ENCODE measurements at regions not wholly inside any gene's neighbourhood (a gene's known extent, or its start where the extent isn't known, plus 50 kb on each side); places are given as distances from the start of the nearest gene placed in this dataset.

GRCh38 chr2:147558620-147559019 lies 286.2 kb upstream of the ACVR2A start:
- no peaks in the 10 kb centered on the region for H4K20me1 ChIP-seq (ENCODE audit: insufficient read depth)
- H3K4me3 ChIP-seq, result no peak overlapping the region
- TF ChIP-seq EZH2 (IDR thresholded peaks at IDR 0.05; ENCODE audit: low read depth), result no peak
- TF ChIP-seq, protein P1, sequence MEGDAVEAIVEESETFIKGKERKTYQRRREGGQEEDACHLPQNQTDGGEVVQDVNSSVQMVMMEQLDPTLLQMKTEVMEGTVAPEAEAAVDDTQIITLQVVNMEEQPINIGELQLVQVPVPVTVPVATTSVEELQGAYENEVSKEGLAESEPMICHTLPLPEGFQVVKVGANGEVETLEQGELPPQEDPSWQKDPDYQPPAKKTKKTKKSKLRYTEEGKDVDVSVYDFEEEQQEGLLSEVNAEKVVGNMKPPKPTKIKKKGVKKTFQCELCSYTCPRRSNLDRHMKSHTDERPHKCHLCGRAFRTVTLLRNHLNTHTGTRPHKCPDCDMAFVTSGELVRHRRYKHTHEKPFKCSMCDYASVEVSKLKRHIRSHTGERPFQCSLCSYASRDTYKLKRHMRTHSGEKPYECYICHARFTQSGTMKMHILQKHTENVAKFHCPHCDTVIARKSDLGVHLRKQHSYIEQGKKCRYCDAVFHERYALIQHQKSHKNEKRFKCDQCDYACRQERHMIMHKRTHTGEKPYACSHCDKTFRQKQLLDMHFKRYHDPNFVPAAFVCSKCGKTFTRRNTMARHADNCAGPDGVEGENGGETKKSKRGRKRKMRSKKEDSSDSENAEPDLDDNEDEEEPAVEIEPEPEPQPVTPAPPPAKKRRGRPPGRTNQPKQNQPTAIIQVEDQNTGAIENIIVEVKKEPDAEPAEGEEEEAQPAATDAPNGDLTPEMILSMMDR (conservative IDR thresholded peaks at IDR 0.05), result no peak
- no peak for DNase-seq
- no peak overlapping the region for H2AFZ ChIP-seq
- no peaks in the 10 kb centered on the region for H3K4me1 ChIP-seq (replicated peaks; ENCODE audit: insufficient read depth)
- no peaks in the 10 kb centered on the region for H3K9me2 ChIP-seq (ENCODE audit: insufficient read depth)
- H3F3A ChIP-seq (ENCODE audit: insufficient read depth, low read depth), result no peaks in the 10 kb centered on the region
- no peaks in the 10 kb centered on the region for H3K79me2 ChIP-seq (ENCODE audit: low read depth)
- no peak overlapping the region for H3K27ac ChIP-seq
- intact Hi-C loops (cut with micrococcal nuclease; ENCODE audit: unreplicated experiment), result no loop called here
- no peaks in the 10 kb centered on the region for H3K9me3 ChIP-seq (ENCODE audit: insufficient read depth, low read depth)
- ChIA-PET POLR2A (ENCODE audit: unreplicated experiment) (no interaction called here), CTCF (no interaction called here)
- H3K36me3 ChIP-seq (ENCODE audit: low read depth), result no peaks in the 10 kb centered on the region
- H3K4me2 ChIP-seq, result no peak overlapping the region
- no peaks in the 10 kb centered on the region for H3K27me3 ChIP-seq (ENCODE audit: insufficient read depth, low read depth)
- no TSS peak for BruUV-seq (replicated peaks)

GRCh38 chr2:147554521-147555107 lies 290.2 kb upstream of the ACVR2A start:
- no TSS peak for BruUV-seq (replicated peaks)
- Histone ChIP-seq H2AFZ (no peak overlapping the region), H3K27ac (no peak overlapping the region), H3F3A (ENCODE audit: insufficient read depth, low read depth) (no peaks in the 10 kb centered on the region), H3K4me2 (no peak overlapping the region), H3K4me1 (replicated peaks; ENCODE audit: insufficient read depth) (no peaks in the 10 kb centered on the region), H4K20me1 (ENCODE audit: insufficient read depth) (no peaks in the 10 kb centered on the region), H3K79me2 (ENCODE audit: low read depth) (no peaks in the 10 kb centered on the region), H3K9me3 (ENCODE audit: insufficient read depth, low read depth) (no peaks in the 10 kb centered on the region), H3K36me3 (ENCODE audit: low read depth) (no peaks in the 10 kb centered on the region), H3K4me3 (no peak overlapping the region), H3K27me3 (ENCODE audit: insufficient read depth, low read depth) (no peaks in the 10 kb centered on the region), H3K9me2 (ENCODE audit: insufficient read depth) (no peaks in the 10 kb centered on the region)
- intact Hi-C loops (cut with micrococcal nuclease; ENCODE audit: unreplicated experiment), result no loop called here
- CTCF ChIA-PET, result no interaction called here
- TF ChIP-seq, protein P1 (conservative IDR thresholded peaks at IDR 0.05), result no peak
- no peak for TF ChIP-seq EZH2 (IDR thresholded peaks at IDR 0.05; ENCODE audit: low read depth)
- no peak for DNase-seq
- POLR2A ChIA-PET (ENCODE audit: unreplicated experiment), result interaction anchor here (0.5 kb wide), 1 partner anchor 289 kb away, joined by 7 read pairs; no protein-coding TSS in a partner anchor

DNA sequence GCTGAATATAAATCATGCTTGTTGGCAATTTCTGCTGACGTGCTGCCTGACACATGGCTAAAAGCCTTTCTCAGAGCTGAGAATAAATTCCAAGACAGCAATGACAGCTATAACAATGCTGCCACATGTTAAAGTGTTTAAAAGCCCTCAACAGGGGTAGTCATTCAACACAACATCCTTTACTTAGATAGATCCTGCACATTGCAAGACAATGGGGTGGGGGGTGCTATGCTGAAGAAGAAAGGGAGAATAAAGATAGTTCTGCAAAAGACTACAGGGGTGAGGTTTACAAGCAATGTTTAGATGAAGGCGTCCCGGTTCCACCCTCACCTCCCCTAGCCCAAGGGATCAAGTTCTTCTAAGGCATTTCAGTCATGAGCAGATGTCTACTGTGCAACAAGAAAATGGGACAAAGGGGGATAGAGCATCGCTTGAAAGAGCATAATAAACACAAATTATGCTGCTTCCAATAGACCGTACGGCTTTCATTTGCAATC lies 291.0 kb upstream of the ACVR2A start:
- BruUV-seq (replicated peaks), result no TSS peak
- Histone ChIP-seq H4K20me1 (ENCODE audit: insufficient read depth) (no peaks in the 10 kb centered on the region), H3K9me2 (ENCODE audit: insufficient read depth) (no peaks in the 10 kb centered on the region), H3K27me3 (ENCODE audit: insufficient read depth, low read depth) (no peaks in the 10 kb centered on the region), H3K4me2 (no peak overlapping the region), H3K4me3 (no peak overlapping the region), H3K9me3 (ENCODE audit: insufficient read depth, low read depth) (no peaks in the 10 kb centered on the region), H3F3A (ENCODE audit: insufficient read depth, low read depth) (no peaks in the 10 kb centered on the region), H3K79me2 (ENCODE audit: low read depth) (no peaks in the 10 kb centered on the region), H3K4me1 (replicated peaks; ENCODE audit: insufficient read depth) (no peaks in the 10 kb centered on the region), H3K36me3 (ENCODE audit: low read depth) (no peaks in the 10 kb centered on the region), H2AFZ (no peak overlapping the region), H3K27ac (no peak overlapping the region)
- ChIA-PET POLR2A (ENCODE audit: unreplicated experiment) (no interaction called here), CTCF (no interaction called here)
- intact Hi-C loops (cut with micrococcal nuclease; ENCODE audit: unreplicated experiment), result no loop called here
- no peak for TF ChIP-seq EZH2 (IDR thresholded peaks at IDR 0.05; ENCODE audit: low read depth)
- TF ChIP-seq, protein P1 (conservative IDR thresholded peaks at IDR 0.05), result no peak
- DNase-seq, result no peak
